Inflammatory macrophage treated with lipopolysaccharide for 4 hours (primary cell): ENCODE measurements at regions not wholly inside any gene's neighbourhood (a gene's known extent, or its start where the extent isn't known, plus 50 kb on each side); places are given as distances from the start of the nearest gene placed in this dataset.
"Not testable (repeated sequence)": the region's sequence is repeated elsewhere in the genome, so short reads cannot be mapped to it uniquely, and the experiment has no call there.

Experiments used
- DNase-seq: peaks from one replicate; pipeline ENCODE4 v3.0.0-alpha.2; 2020

DNA sequence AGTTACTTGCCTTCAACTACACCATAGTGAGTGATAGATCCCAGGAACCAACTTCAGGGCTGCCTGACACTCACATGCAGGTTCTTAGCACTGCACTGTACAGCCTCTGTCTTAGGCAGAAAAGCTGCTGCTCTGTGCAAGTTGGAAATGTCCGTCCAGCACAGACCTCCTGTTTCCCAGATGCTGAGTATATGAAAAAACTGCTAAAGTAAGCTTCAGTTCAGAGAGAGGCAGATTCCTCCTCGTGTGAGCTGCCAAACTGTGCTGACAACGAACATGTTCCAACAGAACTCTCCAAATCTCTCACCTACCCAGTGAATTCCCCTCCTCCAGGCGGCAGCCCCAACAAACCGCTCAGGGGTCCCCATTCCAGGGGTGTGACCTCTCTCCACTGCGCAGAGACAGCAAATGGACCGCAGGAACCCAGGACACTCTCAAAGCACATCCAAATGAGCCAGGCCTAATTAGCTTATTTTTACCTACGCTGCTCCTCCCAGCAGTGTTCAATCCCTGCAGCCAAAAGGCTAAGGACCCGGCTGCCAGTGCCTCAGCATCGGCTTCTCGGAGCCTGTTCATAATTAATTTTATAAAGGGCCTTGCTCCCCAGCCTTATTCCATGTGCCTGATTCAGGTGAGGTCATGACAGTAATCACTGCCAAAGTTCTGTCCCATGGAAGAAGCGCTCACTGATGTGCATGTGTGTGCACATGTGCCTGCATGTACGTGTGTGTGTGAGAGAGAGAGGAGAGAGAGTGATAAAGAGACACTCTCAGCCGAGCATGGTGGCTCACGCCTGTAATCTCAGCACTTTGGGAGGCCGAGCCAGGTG, 159.5 kb upstream of the AUTS2 start:
- no peak for DNase-seq

DNA sequence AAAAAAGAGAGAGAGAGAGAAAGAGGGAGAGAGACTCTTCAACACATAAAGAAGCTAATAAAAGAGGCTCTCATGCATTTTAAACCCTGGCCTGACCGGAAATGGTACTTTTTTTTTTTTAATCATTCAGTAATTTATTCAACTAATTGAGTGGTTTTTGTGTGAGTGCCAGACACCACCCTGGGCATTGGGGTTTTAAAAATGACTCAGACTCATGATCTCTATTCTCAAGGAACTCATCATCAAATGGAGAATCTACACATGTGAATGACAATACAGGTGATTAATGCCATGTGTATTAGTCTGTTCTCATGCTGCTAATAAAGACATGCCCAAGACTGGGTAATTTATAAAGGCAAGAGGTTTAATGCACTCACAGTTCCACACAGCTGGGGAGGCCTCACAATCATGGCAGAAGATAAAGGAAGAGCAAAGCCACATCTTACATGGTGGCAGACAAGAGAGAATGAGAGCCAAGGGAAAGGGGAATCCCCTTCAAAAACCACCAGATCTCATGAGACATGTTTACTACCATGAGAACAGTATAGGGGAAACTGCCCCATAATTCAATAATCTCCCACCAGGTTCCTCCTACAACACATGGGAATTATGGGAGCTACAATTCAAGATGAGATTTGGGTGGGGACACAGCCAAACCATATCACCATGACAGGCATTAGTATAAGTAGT, 158.5 kb upstream of the AUTS2 start:
- no peak for DNase-seq

DNA sequence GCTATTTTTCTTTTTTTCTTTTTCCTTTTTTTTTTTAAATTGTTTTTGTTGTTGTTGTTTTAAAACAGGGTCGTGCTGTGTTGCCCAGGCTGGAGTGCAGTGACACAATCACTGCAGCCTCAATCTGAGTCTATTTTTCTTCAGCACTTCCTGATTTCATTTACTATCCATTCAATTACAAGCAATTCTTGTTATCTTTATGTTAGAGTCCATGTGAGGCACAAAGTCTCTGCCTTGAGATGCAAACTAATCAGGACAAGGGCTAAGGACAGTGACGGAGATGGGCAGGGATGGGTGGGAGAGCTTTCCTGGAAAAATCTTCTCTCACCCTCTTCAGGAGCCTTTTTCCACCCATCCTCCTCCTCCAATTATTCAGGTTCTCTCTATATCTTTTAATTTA, 157.3 kb upstream of the AUTS2 start:
- DNase-seq, result no peak

DNA sequence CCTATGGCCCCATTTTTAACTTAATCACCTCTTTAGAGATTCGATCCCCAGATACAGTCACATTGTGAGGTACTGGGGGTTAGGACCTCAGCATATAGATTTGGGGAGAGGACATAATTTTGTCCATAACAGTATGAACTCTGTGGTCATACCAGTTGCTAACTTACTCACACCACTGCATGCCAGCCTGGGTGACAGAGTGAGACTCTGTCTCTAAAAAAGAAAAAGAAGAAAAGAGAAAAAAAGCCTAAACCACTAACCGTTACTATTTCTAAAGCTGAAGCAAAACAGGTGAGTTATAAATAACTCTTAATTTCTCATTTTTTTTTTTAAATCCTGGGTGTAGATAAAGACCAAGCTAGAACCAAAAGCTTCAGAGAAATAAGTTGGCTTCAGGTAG, 155.1 kb upstream of the AUTS2 start:
- no peak for DNase-seq

DNA sequence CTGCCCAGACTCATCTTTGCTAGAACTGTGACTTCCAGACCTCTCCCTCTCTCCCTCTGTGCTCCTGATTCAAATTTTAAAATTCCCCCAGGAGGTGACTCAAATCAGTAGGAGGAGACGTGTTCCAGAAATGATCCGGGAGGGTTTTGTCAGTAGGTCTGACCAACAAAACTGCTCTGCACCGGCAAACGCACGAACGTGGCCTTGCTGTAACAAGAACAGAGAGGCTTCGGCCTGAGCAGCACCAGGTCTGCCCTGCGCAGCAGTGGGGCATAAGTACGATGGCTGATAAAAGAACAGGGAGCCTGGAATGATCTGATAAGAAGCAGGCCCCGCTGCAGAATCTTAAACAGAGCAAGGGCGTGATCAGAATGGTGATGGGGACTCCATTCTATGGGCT, 152.7 kb upstream of the AUTS2 start:
- no peak for DNase-seq

DNA sequence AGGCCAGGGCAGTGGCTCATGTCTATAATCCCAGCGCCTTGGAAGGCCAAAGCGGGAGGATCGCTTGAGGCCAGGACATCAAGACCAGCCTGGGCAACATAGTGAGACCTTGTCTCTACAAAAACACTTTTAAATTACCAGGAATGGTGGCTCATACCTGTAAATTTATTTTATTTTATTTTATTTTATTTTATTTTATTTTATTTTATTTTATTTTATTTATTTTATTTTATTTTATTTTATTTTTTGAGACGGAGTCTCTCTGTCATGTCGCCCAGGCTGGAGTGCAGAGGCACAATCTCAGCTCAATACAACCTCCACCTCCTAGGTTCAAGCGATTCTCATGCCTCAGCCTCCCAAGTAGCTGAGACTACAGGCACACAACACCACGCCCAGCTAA, 152.1 kb upstream of the AUTS2 start:
- not testable (repeated sequence) for DNase-seq

DNA sequence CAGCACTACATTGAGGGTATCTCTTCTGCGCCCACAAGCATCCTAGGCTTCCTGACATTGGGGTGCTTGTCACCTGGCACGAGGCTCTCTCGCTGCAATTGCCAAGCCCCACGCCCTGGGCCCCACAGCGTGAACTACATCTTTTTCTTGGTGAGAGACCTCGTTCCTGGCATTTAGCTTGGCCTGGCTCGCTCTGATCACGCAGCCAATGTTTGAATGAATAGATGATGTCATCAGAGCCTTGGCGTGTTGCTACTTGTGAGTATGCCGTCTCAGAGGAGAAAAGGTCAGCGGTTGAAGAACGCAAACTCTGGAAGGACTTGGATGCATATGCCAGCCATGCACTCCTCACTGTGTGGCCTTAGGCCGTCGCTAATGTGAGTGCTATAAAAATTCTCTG, 150.2 kb upstream of the AUTS2 start:
- DNase-seq, result no peak

DNA sequence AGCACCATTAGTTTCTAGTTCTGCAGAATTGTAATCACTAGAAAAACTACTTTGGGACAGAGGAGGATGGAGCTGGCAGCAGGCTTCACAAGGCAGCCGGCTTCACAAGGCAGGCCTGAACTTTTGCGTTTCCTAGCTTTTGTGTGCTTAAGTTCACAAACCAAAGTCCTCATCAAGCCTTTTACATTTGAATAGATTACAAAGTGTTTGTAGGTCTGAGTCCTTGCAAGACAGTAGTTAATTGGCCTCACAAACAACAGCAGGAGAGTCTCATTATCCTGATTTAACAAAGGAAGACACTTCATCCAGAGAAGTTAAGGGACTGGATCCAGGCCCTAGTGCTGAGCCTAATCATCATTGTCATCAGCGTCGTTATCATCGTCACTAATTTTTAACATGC, 147.8 kb upstream of the AUTS2 start:
- no peak for DNase-seq

DNA sequence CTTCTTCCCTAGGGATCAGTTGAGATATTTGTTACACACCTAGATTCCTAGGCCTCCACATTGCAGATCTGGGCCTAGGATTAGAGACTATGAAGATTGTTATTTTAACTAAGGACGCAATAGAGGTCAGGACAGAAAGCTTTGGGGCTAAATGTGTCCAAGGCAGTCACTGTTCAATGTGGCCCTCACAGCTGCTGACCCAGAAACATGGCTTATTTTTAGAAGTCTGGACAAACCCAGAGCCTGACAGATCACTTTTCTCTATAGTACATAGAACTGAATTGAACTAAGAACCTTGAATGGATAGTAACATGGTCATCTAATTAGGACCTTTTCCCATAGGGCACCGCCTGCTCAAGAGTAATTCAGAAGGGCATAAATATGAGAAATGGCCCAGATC, 146.6 kb upstream of the AUTS2 start:
- DNase-seq, result no peak

DNA sequence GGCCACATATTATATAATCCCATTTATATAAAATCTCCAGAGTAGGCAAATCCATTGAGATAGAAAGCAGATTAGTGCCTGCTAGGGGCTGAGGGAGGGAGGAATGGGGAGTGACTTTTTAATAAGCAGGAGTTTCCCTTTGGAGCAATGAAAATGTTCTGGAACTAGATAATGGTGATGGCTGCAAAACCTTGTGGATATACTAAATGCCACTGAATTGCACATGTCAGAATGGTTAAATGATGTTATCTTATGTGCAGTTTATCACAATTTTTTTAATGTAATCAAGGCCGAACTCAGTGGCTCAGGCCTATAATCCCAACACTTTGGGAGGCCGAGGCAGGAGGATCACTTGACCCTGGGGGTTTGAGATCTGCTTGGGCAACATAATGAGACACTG, 145.5 kb upstream of the AUTS2 start:
- no peak for DNase-seq

DNA sequence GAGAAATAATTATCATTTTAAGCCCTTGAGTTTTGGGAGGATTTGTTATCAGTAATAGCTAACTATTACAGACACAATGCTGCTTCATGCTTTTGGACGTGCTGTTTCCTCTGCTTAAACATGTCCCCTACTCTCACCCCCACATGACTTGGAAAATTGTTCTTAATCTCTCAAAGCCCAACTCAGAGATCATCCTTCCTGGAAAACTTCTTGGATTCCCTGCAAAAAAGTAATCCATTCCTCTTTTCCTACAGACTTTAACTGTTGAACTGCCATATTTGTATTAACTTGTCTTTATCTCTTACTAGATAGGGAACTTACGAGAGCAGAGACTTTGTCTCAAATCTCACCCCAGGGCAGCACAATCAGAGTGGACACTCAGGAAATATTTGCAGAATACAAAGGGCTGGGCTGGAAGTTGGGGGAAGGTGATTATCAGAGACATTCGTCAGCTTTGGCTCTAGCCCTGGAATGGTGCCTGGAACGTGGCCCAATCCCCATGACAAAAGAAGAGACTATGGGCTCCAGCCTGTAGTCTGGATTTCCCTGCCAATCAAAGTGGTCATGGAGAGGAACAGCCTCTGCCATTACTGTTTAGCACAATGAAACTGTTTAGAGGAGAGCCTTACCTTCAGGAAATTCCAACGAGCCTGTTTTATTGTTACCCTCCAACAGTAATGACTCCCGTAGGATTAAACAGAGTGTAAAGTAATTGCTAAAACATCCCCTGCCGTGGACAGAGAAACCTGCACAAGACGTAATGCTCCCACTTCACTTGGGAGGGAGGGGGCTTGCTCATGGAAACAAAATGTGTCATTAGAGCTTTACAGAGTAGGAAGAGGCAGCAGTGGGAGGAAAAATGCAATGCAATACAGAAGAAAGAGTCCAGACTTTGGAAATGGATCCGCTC, 140.4 kb upstream of the AUTS2 start:
- no peak for DNase-seq

DNA sequence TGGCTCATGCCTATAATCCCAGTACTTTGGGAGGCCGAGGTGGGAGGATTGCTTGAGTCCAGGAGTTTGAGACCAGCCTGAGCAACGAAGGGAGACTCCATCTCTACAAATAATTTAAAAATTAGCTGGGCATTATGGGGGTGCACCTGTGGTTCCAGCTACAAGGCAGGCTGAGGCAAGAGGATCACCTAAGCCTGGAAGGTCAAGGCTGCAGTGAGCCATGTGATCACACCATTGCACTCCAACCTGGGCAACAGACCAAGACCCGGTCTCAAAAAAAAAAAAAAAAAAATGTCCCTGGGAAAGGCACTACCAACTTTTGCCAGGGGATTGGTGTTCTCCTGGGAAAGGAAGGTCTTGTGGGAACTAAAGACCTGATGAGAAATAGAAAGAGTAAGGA, 134.2 kb upstream of the AUTS2 start:
- no peak for DNase-seq

DNA sequence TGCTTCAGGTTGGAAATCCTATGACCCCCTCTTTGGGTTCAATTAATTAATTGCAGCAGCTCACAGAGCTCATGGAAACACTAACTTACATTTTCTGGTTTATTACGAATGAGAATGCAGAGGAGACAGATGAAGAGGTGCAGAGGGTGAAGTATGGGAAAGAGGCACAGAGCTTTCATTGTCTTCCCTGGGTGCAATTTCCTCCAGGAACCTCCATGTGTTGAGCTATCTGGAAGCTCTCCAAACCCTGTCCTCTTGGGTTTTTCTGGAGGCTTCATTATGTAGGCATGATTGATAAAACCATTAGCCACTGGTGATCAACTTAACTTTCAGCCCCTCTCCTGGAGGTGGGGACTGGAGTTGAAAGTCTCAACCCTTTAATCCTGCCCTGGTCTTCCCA, 133.0 kb upstream of the AUTS2 start:
- no peak for DNase-seq

DNA sequence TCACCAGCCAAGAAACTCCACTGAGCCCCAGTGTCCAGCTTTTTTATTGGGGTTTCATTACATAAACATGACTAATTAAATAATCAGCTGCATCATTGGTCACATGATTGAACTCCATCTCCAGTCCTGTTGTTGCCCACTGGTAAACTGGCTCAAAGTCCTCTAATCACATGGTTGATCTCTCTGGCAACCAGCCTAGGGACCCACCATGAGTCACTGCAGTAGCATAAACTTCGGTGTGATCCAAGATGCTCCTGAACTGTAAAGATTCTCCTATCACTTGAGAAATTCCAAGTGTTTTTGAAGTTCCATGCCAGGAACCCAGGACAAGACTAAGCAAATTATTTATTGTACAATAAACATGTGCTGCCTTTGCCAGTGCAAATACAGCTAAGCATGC, 130.4 kb upstream of the AUTS2 start:
- no peak for DNase-seq

DNA sequence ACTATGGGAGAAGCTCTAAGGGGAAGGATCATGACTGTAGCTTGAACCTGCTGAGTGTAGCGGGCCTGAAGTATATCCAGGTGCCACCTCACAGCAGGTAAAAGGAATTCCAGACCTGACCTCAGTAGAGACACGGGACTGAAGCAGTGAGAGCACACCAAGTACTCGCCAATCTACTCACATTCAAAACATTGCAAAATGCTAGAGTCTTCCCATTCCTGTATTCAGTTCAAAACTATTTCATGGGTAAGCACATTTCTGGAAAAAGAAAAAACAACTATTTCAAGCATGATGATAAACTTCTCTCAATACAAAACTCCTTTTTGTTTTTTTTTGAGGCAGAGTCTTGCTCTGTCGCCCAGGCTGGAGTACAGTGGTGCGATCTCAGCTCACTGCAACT, 121.9 kb upstream of the AUTS2 start:
- DNase-seq, result no peak

DNA sequence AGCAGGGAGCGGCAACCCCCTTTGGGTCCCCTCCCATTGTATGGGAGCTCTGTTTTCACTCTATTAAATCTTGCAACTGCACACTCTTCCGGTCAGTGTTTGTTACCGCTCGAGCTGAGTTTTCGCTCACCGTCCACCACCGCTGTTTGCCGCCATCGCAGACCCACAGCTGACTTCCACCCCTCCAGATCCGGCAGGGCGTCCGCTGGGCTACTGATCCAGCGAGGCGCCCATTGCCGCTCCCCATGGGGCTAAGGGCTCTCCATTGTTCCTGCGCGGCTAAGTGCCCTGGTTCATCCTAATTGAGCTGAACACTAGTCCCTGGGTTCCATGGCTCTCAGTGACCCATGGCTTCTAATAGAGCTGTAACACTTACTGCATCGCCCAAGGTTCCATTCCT, 115.6 kb upstream of the AUTS2 start:
- no peak for DNase-seq

DNA sequence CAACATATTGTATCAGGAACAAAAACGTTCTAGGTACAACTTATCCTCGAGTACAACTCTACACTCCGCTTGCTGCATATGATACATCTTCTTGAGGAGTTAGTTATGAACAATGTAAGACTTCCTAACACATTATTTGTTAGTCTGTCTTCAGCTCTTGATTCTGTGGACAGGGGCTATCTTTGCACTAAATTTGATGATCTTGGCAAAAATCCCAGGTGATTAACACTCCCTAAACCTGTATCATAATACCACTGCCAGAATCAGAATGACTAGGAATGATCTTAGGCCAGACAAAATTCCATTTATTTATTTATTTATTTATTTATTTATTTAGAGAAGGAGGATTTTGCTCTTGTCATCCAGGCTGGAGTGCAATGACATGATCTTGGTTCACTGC, 108.7 kb upstream of the AUTS2 start:
- DNase-seq, result no peak

DNA sequence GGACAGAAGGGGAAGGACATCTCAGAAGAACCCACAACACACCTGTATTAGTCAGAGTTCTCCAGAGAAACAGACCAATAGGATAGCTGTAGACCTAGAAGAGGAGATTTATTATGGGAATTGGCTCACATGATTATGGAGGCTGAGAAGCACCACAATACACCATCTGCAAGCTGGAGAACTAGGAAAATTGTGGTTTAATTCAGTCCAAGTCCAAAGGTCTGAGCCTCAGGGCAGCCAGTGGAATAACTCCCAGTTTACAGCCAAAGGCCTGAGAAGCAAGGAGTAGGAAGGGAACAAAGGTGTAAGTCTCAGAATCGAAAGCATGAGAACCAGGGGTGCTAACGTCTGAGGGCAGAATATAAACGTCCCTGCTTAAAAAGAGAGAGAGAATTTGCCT, 99.6 kb upstream of the AUTS2 start:
- no peak for DNase-seq

DNA sequence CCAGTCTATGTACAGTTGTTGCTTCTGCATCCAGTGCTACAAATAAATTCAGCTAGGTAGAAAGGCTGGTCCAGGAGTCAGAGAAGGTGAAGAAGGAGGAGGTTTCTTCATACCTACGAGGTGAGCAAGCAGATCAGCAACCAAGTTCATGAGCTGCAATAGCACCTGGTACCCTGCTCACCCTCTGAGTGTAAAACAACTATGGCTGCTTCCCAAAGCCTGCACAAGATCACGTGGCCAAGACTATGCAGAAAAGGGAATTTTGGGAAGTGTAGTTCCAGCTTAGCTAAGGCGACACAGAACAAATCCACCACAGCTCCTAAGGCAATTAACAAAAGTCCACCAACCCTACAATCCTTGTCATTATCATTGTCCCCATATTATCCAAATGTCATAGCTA, 95.9 kb upstream of the AUTS2 start:
- DNase-seq, result no peak

DNA sequence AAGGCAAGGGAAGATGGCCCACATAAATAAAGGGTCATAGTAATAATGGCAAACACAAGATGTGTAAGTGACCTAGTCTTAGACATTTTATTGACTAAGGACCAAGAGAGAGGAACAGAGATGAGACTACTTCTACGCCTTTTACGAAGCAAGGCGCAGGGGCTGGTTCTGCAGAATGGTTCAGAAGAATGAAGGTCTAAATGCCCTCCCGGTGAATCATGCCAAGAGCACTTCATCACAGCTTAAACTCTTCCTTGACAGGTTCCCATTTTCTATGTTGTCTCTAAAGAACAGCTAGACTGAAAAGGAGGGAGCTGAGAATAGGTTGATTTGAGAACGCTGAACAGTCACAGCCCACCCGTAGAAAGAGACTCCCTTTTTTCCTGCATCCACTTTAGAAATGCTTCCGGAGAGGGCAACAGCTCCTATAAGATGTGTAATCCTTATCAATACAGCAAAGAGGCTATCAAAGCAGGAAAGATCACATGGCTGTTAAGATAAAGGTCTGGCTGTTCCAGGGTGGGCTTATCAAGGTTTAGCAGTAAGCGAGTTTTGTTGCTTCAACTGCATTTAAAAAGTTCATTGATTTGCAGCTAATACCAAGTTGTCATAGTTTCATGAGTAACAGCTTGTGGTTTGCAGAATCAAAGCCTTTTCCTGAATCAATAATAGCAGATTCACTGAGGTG, 93.4 kb upstream of the AUTS2 start:
- DNase-seq, result no peak

DNA sequence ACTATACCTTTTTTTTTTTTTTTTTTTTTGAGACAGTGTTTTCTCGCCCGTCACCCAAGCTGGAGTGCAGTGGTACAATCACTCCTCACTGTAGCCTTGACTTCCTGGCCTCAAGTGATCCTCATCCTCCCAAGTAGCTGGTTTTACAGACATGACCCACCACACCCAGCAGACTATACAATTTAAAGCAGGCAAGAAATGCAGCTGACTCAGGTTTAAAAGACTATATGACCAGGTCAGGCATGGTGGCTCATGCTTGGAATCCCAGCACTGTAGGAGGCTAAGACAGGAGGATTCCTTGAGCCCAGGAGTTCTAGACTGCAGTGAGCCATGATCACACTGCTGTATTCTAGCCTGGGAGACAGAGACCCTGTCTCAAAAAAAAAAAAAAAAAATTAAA, 89.5 kb upstream of the AUTS2 start:
- no peak for DNase-seq

DNA sequence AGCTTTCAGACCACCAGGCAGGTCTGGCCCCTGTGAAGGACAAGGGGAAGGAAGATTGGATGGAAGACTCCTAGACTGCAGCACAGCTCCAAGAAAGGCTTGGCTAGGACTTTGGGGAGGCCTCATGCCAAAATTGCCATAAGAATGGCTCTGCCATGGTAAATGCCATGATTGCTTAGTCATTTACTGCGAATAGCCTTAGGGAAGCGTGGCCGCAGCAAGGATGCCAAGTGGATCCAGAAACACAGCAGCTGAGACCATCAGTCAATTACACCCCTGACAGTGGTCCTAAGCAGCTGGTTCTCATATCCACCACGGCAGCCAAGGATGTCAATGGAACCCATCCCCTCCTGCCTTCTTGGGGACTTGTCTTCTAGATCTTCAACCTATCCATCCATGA, 88.2 kb upstream of the AUTS2 start:
- DNase-seq, result no peak
